Activated CD4-positive, alpha-beta memory T cell treated with anti-CD3 and anti-CD28 coated beads for 36 hours (primary cell): ENCODE measurements at regions not wholly inside any gene's neighbourhood (a gene's known extent, or its start where the extent isn't known, plus 50 kb on each side); places are given as distances from the start of the nearest gene placed in this dataset.

Experiments
- CTCF ChIA-PET: fragments of 350-600 bp; sonication (Branson Sonifier 250); formaldehyde crosslinking; loops from one replicate; lab custom pipeline; 2021; ENCODE audit warnings: antibody characterized with exemption, inconsistent platforms; lab: Charles Lee
- POLR2A ChIA-PET: fragments of 350-600 bp; sonication (Branson Sonifier 250); formaldehyde crosslinking; loops from one replicate; lab custom pipeline; 2021; ENCODE audit warnings: antibody characterized with exemption; lab: Charles Lee
- DNase-seq: peaks from one replicate; pipeline ENCODE4 v3.0.0-alpha.2; 2020
- H3K27ac Mint-ChIP-seq: one replicate; pipeline ENCODE4 v1.8.0; 2021; ENCODE audit warnings: mixed read lengths
- H3K27me3 Mint-ChIP-seq: one replicate; pipeline ENCODE4 v1.8.0; 2021; ENCODE audit warnings: mixed read lengths
- H3K36me3 Mint-ChIP-seq: one replicate; pipeline ENCODE4 v1.8.0; 2021; ENCODE audit warnings: mixed read lengths
- H3K4me1 Mint-ChIP-seq: one replicate; pipeline ENCODE4 v1.8.0; 2021; ENCODE audit warnings: low read depth, mixed read lengths
- H3K4me3 Mint-ChIP-seq: one replicate; pipeline ENCODE4 v1.8.0; 2021; ENCODE audit warnings: mild to moderate bottlenecking, mixed read lengths
- H3K9me3 Mint-ChIP-seq: one replicate; pipeline ENCODE4 v1.8.0; 2021; ENCODE audit warnings: mixed read lengths
- intact Hi-C: fragments of 100-400 bp; cut with micrococcal nuclease; formaldehyde crosslinking; loops from one replicate; pipeline ENCODE4 v1.15.1; 2023

GRCh38 chr6:137434640-137435039 lies 59.6 kb downstream of the OLIG3 start:
- no peak for DNase-seq
- ChIA-PET CTCF (no interaction called here), POLR2A (no interaction called here)

GRCh38 chr6:137432054-137432611 lies 62.1 kb downstream of the OLIG3 start:
- ChIA-PET POLR2A (no interaction called here), CTCF (no interaction called here)
- Mint-ChIP-seq H3K27me3 (peaks cover 1% of the 10 kb centered on the region), H3K9me3 (no peaks in the 10 kb centered on the region), H3K27ac (no peak overlapping the region), H3K36me3 (no peaks in the 10 kb centered on the region), H3K4me1 (no peaks in the 10 kb centered on the region), H3K4me3 (no peak overlapping the region)
- no peak for DNase-seq
- intact Hi-C loops, result no loop called here

More at GRCh38 chr6:137434640-137435039, 59.6 kb downstream of the OLIG3 start:
- Mint-ChIP-seq H3K4me1 (no peaks in the 10 kb centered on the region), H3K9me3 (peaks cover 4% of the 10 kb centered on the region), H3K36me3 (no peaks in the 10 kb centered on the region), H3K27ac (no peak overlapping the region), H3K4me3 (no peak overlapping the region), H3K27me3 (no peaks in the 10 kb centered on the region)
- intact Hi-C loops, result no loop called here

- ChIA-PET POLR2A (no interaction called here), CTCF (no interaction called here)
- Mint-ChIP-seq H3K4me3 (no peak overlapping the region), H3K27ac (no peak overlapping the region), H3K36me3 (no peaks in the 10 kb centered on the region), H3K9me3 (no peaks in the 10 kb centered on the region), H3K27me3 (peaks cover 1% of the 10 kb centered on the region), H3K4me1 (no peaks in the 10 kb centered on the region)
- no peak for DNase-seq
- intact Hi-C loops, result no loop called here
Observed at GRCh38 chr6:137430954-137431353, 63.2 kb downstream of the OLIG3 start.

GRCh38 chr6:137427656-137428290 lies 66.4 kb downstream of the OLIG3 start:
- CTCF ChIA-PET, result no interaction called here

GRCh38 chr6:137426007-137426689 lies 68.0 kb downstream of the OLIG3 start:
- Mint-ChIP-seq H3K4me1 (peaks cover 18% of the 10 kb centered on the region), H3K27ac (no peak overlapping the region), H3K27me3 (peaks cover 1% of the 10 kb centered on the region), H3K36me3 (no peaks in the 10 kb centered on the region), H3K4me3 (no peak overlapping the region), H3K9me3 (no peaks in the 10 kb centered on the region)
- no peak for DNase-seq
- intact Hi-C loops, result no loop called here
- CTCF ChIA-PET, result no interaction called here
- POLR2A ChIA-PET, result no interaction called here

More at GRCh38 chr6:137427656-137428290, 66.4 kb downstream of the OLIG3 start:
- no peak for DNase-seq
- no peaks in the 10 kb centered on the region for H3K9me3 Mint-ChIP-seq
- no peaks in the 10 kb centered on the region for H3K36me3 Mint-ChIP-seq
- intact Hi-C loops, result no loop called here
- H3K4me1 Mint-ChIP-seq, result peaks cover 18% of the 10 kb centered on the region
- H3K27ac Mint-ChIP-seq, result no peak overlapping the region
- POLR2A ChIA-PET, result no interaction called here
- no peak overlapping the region for H3K4me3 Mint-ChIP-seq
- peaks cover 1% of the 10 kb centered on the region for H3K27me3 Mint-ChIP-seq

- no peaks in the 10 kb centered on the region for H3K36me3 Mint-ChIP-seq
- peaks cover 1% of the 10 kb centered on the region for H3K27me3 Mint-ChIP-seq
- POLR2A ChIA-PET, result no interaction called here
- H3K4me3 Mint-ChIP-seq, result no peak overlapping the region
- H3K4me1 Mint-ChIP-seq, result peaks cover 18% of the 10 kb centered on the region
- no peak overlapping the region for H3K27ac Mint-ChIP-seq
- CTCF ChIA-PET, result interaction anchor here (0.7 to 2.0 kb wide), 2 partner anchors 11 to 166 kb away, joined by 4 to 5 read pairs; no protein-coding TSS in a partner anchor
- H3K9me3 Mint-ChIP-seq, result no peaks in the 10 kb centered on the region
- intact Hi-C loops, result no loop called here
- no peak for DNase-seq
Observed at GRCh38 chr6:137424251-137424650, 69.9 kb downstream of the OLIG3 start.

- POLR2A ChIA-PET, result no interaction called here
- no peak for DNase-seq
- Mint-ChIP-seq H3K4me1 (peaks cover 18% of the 10 kb centered on the region), H3K9me3 (no peaks in the 10 kb centered on the region), H3K27me3 (no peaks in the 10 kb centered on the region), H3K27ac (no peak overlapping the region), H3K36me3 (no peaks in the 10 kb centered on the region), H3K4me3 (no peak overlapping the region)
- intact Hi-C loops, result no loop called here
- CTCF ChIA-PET, result interaction anchor here (2.0 kb wide), 1 partner anchor 166 kb away, joined by 5 read pairs; no protein-coding TSS in a partner anchor
Observed at GRCh38 chr6:137423451-137424168, 70.6 kb downstream of the OLIG3 start.

GRCh38 chr6:137417396-137417795 lies 76.8 kb downstream of the OLIG3 start:
- H3K4me1 Mint-ChIP-seq, result peaks cover 11% of the 10 kb centered on the region
- no peaks in the 10 kb centered on the region for H3K9me3 Mint-ChIP-seq
- peaks cover 3% of the 10 kb centered on the region for H3K27me3 Mint-ChIP-seq
- no peaks in the 10 kb centered on the region for H3K36me3 Mint-ChIP-seq
- ChIA-PET CTCF (interaction anchor here (0.6 to 3.6 kb wide), 5 partner anchors 18 to 172 kb away, joined by 3 to 15 read pairs (median 3); no protein-coding TSS in a partner anchor), POLR2A (interaction anchor here (0.7 kb wide), 1 partner anchor 194 kb away, joined by 3 read pairs; no protein-coding TSS in a partner anchor)
- no peak overlapping the region for H3K4me3 Mint-ChIP-seq
- H3K27ac Mint-ChIP-seq, result no peak overlapping the region
- no peak for DNase-seq
- intact Hi-C loops, result no loop called here

GRCh38 chr6:137416376-137417109 lies 77.7 kb downstream of the OLIG3 start:
- ChIA-PET POLR2A (interaction anchor here (0.7 kb wide), 1 partner anchor 193 kb away, joined by 3 read pairs; no protein-coding TSS in a partner anchor), CTCF (interaction anchor here (0.6 to 3.6 kb wide), 9 partner anchors 17 to 1907 kb away, joined by 3 to 15 read pairs (median 5); no protein-coding TSS in a partner anchor)
- no peaks in the 10 kb centered on the region for H3K36me3 Mint-ChIP-seq
- intact Hi-C loops, result no loop called here
- no peaks in the 10 kb centered on the region for H3K9me3 Mint-ChIP-seq
- H3K4me3 Mint-ChIP-seq, result no peak overlapping the region
- DNase-seq, result no peak
- peaks cover 11% of the 10 kb centered on the region for H3K4me1 Mint-ChIP-seq
- no peak overlapping the region for H3K27ac Mint-ChIP-seq
- peaks cover 3% of the 10 kb centered on the region for H3K27me3 Mint-ChIP-seq

GRCh38 chr6:137415834-137416190 lies 78.4 kb downstream of the OLIG3 start:
- CTCF ChIA-PET, result interaction anchor here (0.6 to 3.6 kb wide), 27 partner anchors 9 to 339 kb away, joined by 3 to 44 read pairs (median 5); partner anchors contain the start of gene OLIG3
- H3K9me3 Mint-ChIP-seq, result no peaks in the 10 kb centered on the region
- no peak overlapping the region for H3K4me3 Mint-ChIP-seq
- DNase-seq, result no peak
- intact Hi-C loops, result loop anchor here (1.0 to 2.0 kb wide), 6 partner anchors 27 to 322 kb away; no protein-coding TSS in a partner anchor
- POLR2A ChIA-PET, result no interaction called here
- H3K4me1 Mint-ChIP-seq, result peaks cover 11% of the 10 kb centered on the region
- no peak overlapping the region for H3K27ac Mint-ChIP-seq
- peaks cover 3% of the 10 kb centered on the region for H3K27me3 Mint-ChIP-seq
- H3K36me3 Mint-ChIP-seq, result no peaks in the 10 kb centered on the region

GRCh38 chr6:137415127-137415833 lies 78.9 kb downstream of the OLIG3 start:
- Mint-ChIP-seq H3K4me3 (peak overlapping the region; percentile 71), H3K9me3 (no peaks in the 10 kb centered on the region), H3K27me3 (peaks cover 3% of the 10 kb centered on the region), H3K36me3 (no peaks in the 10 kb centered on the region), H3K27ac (peak overlapping the region; percentile 49), H3K4me1 (peaks cover 11% of the 10 kb centered on the region)
- intact Hi-C loops, result loop anchor here (1.0 to 2.0 kb wide), 6 partner anchors 26 to 321 kb away; no protein-coding TSS in a partner anchor
- CTCF ChIA-PET, result interaction anchor here (0.6 to 3.6 kb wide), 32 partner anchors 8 to 339 kb away, joined by 3 to 44 read pairs (median 4); partner anchors contain the start of gene OLIG3
- DNase-seq, result peak; percentile 78
- POLR2A ChIA-PET, result no interaction called here
